ENCODE measurements at regions not wholly inside any gene's neighbourhood (a gene's known extent, or its start where the extent isn't known, plus 50 kb on each side); places are given as distances from the start of the nearest gene placed in this dataset.

- TF ChIP-seq POLR2A (IDR thresholded peaks at IDR 0.05), result no peak
- TF ChIP-seq, protein P1, sequence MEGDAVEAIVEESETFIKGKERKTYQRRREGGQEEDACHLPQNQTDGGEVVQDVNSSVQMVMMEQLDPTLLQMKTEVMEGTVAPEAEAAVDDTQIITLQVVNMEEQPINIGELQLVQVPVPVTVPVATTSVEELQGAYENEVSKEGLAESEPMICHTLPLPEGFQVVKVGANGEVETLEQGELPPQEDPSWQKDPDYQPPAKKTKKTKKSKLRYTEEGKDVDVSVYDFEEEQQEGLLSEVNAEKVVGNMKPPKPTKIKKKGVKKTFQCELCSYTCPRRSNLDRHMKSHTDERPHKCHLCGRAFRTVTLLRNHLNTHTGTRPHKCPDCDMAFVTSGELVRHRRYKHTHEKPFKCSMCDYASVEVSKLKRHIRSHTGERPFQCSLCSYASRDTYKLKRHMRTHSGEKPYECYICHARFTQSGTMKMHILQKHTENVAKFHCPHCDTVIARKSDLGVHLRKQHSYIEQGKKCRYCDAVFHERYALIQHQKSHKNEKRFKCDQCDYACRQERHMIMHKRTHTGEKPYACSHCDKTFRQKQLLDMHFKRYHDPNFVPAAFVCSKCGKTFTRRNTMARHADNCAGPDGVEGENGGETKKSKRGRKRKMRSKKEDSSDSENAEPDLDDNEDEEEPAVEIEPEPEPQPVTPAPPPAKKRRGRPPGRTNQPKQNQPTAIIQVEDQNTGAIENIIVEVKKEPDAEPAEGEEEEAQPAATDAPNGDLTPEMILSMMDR (IDR thresholded peaks at IDR 0.05), result no peak
These were observed 74.8 kb upstream of the NECTIN1 start for GRCh38 chr11:119803726-119804294.
